ENCODE measurements at regions not wholly inside any gene's neighbourhood (a gene's known extent, or its start where the extent isn't known, plus 50 kb on each side); places are given as distances from the start of the nearest gene placed in this dataset.

DNA sequence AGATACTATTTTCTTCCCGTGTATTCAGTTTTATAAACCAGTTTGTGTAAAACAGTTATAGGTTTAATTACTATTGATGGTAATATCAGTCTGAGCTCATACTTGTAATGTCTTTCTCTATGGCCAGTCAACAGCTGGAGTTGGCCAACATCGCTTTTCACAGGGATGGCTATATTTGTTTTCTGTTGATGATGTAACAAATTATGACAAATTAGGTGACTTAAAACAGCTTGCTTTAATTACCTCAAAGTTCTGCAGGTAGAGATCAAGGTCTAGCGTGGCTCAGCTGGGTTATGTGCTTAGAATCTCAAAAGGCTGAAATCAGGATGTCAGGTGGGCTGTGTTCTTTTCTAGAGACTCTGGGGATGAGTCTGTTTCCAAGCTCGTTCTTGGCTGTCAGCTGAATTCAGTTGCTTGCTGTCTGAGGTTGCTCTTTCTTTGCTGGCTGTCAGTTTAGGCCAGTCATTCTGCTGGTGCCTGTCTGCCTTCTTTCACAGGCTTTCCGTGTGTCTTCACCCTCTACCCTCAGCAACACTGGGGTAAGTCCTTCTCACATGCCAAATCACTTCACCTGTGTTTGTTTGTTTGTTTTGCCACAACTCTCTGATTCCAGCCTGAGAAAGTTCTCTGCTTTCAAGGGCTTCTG is 370.2 kb upstream of the E2F7 start:
- TF ChIP-seq, protein P1, sequence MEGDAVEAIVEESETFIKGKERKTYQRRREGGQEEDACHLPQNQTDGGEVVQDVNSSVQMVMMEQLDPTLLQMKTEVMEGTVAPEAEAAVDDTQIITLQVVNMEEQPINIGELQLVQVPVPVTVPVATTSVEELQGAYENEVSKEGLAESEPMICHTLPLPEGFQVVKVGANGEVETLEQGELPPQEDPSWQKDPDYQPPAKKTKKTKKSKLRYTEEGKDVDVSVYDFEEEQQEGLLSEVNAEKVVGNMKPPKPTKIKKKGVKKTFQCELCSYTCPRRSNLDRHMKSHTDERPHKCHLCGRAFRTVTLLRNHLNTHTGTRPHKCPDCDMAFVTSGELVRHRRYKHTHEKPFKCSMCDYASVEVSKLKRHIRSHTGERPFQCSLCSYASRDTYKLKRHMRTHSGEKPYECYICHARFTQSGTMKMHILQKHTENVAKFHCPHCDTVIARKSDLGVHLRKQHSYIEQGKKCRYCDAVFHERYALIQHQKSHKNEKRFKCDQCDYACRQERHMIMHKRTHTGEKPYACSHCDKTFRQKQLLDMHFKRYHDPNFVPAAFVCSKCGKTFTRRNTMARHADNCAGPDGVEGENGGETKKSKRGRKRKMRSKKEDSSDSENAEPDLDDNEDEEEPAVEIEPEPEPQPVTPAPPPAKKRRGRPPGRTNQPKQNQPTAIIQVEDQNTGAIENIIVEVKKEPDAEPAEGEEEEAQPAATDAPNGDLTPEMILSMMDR (conservative IDR thresholded peaks at IDR 0.05) = no peak
- TF ChIP-seq ZFX (IDR thresholded peaks at IDR 0.05) = no peak
